ENCODE measurements at regions not wholly inside any gene's neighbourhood (a gene's known extent, or its start where the extent isn't known, plus 50 kb on each side); places are given as distances from the start of the nearest gene placed in this dataset.

DNA sequence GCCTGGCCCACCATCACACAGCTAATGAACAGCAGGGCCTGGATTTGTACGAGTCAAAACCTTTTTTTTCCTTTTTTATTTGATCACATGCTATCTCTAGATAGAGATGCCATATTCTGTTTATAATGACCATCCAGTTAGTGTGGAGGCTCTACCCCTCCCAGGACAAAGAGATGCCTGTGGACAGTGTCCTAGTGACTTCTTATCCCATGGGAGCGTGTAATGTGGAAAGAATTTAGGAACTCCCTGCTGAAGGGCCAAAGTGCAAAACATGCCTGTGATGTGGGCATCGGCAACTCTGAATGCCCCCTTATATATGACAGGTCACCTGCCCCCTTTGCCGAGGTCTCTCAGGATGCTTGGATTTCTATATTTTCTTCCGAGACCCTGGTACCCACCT, 292.2 kb downstream of the RRAGC start:
- H3K4me3 ChIP-seq (ENCODE audit: low read depth, low read length) = no peak overlapping the region
- DNase-seq (ENCODE audit: low read depth) = no peak
- TF ChIP-seq, protein P1, sequence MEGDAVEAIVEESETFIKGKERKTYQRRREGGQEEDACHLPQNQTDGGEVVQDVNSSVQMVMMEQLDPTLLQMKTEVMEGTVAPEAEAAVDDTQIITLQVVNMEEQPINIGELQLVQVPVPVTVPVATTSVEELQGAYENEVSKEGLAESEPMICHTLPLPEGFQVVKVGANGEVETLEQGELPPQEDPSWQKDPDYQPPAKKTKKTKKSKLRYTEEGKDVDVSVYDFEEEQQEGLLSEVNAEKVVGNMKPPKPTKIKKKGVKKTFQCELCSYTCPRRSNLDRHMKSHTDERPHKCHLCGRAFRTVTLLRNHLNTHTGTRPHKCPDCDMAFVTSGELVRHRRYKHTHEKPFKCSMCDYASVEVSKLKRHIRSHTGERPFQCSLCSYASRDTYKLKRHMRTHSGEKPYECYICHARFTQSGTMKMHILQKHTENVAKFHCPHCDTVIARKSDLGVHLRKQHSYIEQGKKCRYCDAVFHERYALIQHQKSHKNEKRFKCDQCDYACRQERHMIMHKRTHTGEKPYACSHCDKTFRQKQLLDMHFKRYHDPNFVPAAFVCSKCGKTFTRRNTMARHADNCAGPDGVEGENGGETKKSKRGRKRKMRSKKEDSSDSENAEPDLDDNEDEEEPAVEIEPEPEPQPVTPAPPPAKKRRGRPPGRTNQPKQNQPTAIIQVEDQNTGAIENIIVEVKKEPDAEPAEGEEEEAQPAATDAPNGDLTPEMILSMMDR (IDR thresholded peaks at IDR 0.05; ENCODE audit: insufficient read depth, low read depth, low read length, missing control alignments) = no peak

DNA sequence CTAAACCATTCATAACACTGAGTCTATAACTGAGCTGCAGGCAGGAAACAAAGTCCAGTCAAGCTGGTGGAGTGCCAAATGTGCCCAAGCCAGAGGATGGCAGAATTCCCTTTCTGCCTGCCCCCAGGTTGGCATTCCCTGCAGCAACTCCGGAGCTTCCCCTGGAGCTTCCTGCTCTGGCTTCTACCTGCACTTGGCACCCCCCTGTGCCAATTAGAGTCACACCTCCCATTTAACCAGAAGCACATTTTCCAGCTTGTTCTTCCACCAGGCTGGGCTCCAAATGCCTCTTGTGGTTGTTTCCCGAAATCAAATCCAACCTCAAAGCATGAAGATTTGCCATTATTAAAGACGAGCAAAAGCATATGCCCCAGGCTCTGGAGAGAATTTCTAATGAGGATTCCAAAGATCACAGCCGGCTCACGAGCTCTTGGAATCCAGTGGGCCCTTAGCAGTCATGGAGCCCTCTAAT, 294.5 kb downstream of the RRAGC start:
- H3K4me3 ChIP-seq (ENCODE audit: low read depth, low read length) = no peak overlapping the region
- TF ChIP-seq, protein P1 (IDR thresholded peaks at IDR 0.05; ENCODE audit: insufficient read depth, low read depth, low read length, missing control alignments) = no peak
- DNase-seq (ENCODE audit: low read depth) = no peak

DNA sequence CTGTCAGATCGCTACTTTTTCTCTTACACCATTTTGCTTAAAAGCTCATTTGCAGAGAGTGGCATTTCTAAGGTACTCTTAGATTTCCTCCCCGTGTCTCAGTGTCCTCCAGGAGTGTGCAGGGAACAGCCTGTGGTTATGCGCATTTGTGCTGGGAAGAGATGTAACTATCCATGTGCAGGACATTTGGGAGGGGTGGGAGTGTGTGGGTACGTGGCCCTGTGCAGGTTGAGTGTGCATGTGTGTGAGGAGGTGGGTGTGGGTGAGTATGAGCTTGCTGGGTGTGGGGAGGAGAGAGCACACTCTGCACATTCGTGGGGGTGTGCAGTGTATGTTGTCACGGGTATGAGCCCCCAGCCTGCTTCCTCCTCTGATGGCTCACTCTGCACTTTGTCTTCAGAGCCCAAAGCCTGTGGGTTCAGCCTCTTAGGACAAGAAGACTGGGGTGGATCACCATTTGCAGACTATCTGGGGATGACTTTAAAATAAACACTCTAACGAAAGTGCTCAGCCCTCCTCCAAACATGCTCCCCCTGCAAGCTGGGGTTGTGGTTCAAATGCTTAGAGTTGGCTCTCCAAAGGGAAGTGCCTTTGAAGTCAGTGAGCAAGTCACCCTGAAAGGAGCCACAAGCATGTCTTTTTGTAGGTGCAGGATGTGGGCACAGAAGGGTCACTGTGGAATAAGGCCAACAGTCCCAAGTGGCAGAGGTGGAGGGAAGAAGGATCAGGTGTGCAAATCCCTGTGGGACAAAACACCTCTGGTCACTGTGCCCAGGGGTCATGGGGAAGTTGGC, 295.4 kb downstream of the RRAGC start:
- DNase-seq (ENCODE audit: low read depth) = peak; percentile 24
- TF ChIP-seq, protein P1 (IDR thresholded peaks at IDR 0.05; ENCODE audit: insufficient read depth, low read depth, low read length, missing control alignments) = no peak
- no peak overlapping the region for H3K4me3 ChIP-seq (ENCODE audit: low read depth, low read length)

DNA sequence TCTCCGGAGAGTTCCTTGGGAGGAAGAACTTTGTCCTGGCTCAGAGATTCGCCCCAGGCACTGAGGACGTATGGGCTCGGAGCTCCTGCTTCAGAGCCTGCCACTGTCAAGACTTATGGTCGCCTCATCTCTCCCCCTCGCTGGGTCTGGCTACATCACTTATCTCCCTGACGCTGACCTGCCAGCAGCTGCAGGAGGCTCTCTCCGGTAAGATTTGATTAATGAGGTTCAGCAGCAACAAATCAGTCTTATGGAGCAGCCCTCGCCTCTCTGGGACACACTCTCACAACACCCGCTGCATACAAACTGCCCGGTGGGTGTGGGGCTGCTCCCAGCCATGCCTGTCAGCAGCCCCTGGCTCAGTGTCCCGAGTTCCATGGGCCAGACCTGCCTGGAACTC, 297.8 kb downstream of the RRAGC start:
- TF ChIP-seq, protein P1 (IDR thresholded peaks at IDR 0.05; ENCODE audit: insufficient read depth, low read depth, low read length, missing control alignments) = no peak
- no peak for DNase-seq (ENCODE audit: low read depth)

DNA sequence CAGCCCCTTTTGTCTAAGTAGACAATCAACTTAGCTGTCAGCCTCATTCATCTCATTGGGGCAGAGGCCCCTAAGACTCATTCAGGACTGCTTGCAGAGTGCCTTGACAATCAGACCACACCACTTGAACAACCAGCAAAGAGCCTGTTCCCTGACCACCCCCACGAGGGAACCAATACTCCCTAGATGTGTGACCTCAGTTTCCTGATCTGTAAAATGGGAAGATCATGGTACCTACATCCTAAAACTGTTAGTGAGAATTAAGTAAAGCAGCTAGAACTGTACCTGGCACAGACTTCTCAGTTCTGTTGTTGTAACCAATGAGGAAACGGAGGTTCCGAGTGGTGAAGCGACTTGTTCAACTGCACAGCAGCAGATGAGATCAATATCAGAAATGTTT, 298.5 kb downstream of the RRAGC start:
- no peak overlapping the region for H3K4me3 ChIP-seq (ENCODE audit: low read depth, low read length)
- TF ChIP-seq, protein P1 (IDR thresholded peaks at IDR 0.05; ENCODE audit: insufficient read depth, low read depth, low read length, missing control alignments) = no peak
- DNase-seq (ENCODE audit: low read depth) = no peak

More for the DNA sequence above, 297.8 kb downstream of the RRAGC start:
- no peak overlapping the region for H3K4me3 ChIP-seq (ENCODE audit: low read depth, low read length)

DNA sequence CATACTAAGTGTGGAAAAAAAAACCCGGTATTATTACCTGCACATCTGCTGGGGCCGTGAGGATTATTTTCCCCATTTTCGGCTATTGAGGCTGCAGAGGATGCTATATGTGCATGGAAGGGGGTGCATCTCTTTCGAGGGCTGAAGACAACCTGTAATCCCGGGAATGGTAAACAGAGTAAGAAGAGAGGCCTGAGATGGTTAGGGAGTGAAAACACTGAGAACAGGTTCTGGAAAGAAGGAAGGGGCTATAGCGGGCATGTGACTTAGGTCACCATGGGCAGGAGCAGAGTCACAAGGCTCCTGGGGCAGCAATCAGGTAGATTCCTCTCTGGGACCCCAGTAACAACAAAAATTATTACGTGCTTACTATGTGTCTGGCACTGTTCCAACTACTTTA, 299.1 kb downstream of the RRAGC start:
- TF ChIP-seq, protein P1 (IDR thresholded peaks at IDR 0.05; ENCODE audit: insufficient read depth, low read depth, low read length, missing control alignments) = no peak
- DNase-seq (ENCODE audit: low read depth) = no peak
- H3K4me3 ChIP-seq (ENCODE audit: low read depth, low read length) = peak overlapping the region; percentile 80

All from GM12865 (cell line).